HEK293T (cell line): ENCODE measurements at regions not wholly inside any gene's neighbourhood (a gene's known extent, or its start where the extent isn't known, plus 50 kb on each side); places are given as distances from the start of the nearest gene placed in this dataset.

Experiments used
- ARNT ChIP-seq: fragments of 450-650 bp; IDR thresholded peaks from 2 replicates; pipeline ENCODE4 v1.6.1; 2017; ENCODE audit warnings: mild to moderate bottlenecking
- CTBP1 ChIP-seq: fragments of 450-650 bp; IDR thresholded peaks from 2 replicates; pipeline ENCODE4 v1.6.1; 2016; ENCODE audit warnings: borderline replicate concordance
- ELF4 ChIP-seq: fragments of 450-650 bp; IDR thresholded peaks from 2 replicates; pipeline ENCODE4 v1.6.1; 2017; ENCODE audit warnings: antibody characterized with exemption
- FOXA1 ChIP-seq: fragments of 450-650 bp; IDR thresholded peaks from 2 replicates; pipeline ENCODE4 v1.6.1; 2016; ENCODE audit warnings: mild to moderate bottlenecking
- FOXK2 ChIP-seq: fragments of 450-650 bp; IDR thresholded peaks from 2 replicates; pipeline ENCODE4 v1.6.1; 2016; ENCODE audit warnings: mild to moderate bottlenecking
- FOXM1 ChIP-seq: fragments of 450-650 bp; IDR thresholded peaks from 2 replicates; pipeline ENCODE4 v1.6.1; 2017; ENCODE audit warnings: mild to moderate bottlenecking, borderline replicate concordance
- HDGF ChIP-seq: fragments of 450-650 bp; IDR thresholded peaks from 2 replicates; pipeline ENCODE4 v1.6.1; 2017; ENCODE audit warnings: antibody characterized with exemption, borderline replicate concordance
- L3MBTL2 ChIP-seq: fragments of 450-650 bp; conservative IDR thresholded peaks from 2 replicates; pipeline ENCODE4 v1.6.1; 2016; ENCODE audit warnings: mild to moderate bottlenecking
- NFRKB ChIP-seq: fragments of 450-650 bp; IDR thresholded peaks from 2 replicates; pipeline ENCODE4 v1.6.1; 2016; ENCODE audit warnings: mild to moderate bottlenecking, moderate library complexity
- PKNOX1 ChIP-seq: fragments of 450-650 bp; IDR thresholded peaks from 2 replicates; pipeline ENCODE4 v1.6.1; 2016
- SP1 ChIP-seq: fragments of 450-650 bp; IDR thresholded peaks from 2 replicates; pipeline ENCODE4 v1.6.1; 2017
- SUZ12 ChIP-seq: fragments of 450-650 bp; IDR thresholded peaks from 2 replicates; pipeline ENCODE4 v1.6.1; 2016; ENCODE audit warnings: mild to moderate bottlenecking
- TARDBP ChIP-seq: fragments of 450-650 bp; IDR thresholded peaks from 2 replicates; pipeline ENCODE4 v1.6.1; 2016

- TF ChIP-seq NFRKB: no peak
- no peak for TF ChIP-seq ARNT
- no peak for TF ChIP-seq ELF4
- TF ChIP-seq SP1: no peak
- no peak for TF ChIP-seq FOXM1
- TF ChIP-seq HDGF: no peak
- no peak for TF ChIP-seq CTBP1
- no peak for TF ChIP-seq PKNOX1
- TF ChIP-seq FOXK2: no peak
- TF ChIP-seq TARDBP: no peak
- no peak for TF ChIP-seq SUZ12
- TF ChIP-seq L3MBTL2: no peak
- TF ChIP-seq FOXA1: no peak
Measured at GRCh38 chr4:37762991-37763368, 63.5 kb upstream of the PGM2 start.
